Keratinocyte (primary cell): ENCODE measurements at regions not wholly inside any gene's neighbourhood (a gene's known extent, or its start where the extent isn't known, plus 50 kb on each side); places are given as distances from the start of the nearest gene placed in this dataset.

Experiments
- EZH2 ChIP-seq: IDR thresholded peaks from one replicate; pipeline ENCODE4 v1.6.1; 2012; ENCODE audit warnings: inconsistent platforms, mild to moderate bottlenecking, low read length, moderate library complexity
- TF ChIP-seq, protein P1 (sequence below), 3 experiments: IDR thresholded peaks in 1 of 3; conservative IDR thresholded peaks in 1 of 3; optimal IDR thresholded peaks in 1 of 3; 2 replicates in 2 of 3; 3 replicates in 1 of 3; pipeline versions ENCODE3 to v1.5.1; 2011; ENCODE audit warnings: low read length in 3 of 3, mild to moderate bottlenecking in 3 of 3, moderate library complexity in 2 of 3, control low read depth in 1 of 3, inconsistent platforms in 1 of 3; ENCODE audit not compliant: insufficient read depth in 2 of 3; ENCODE audit errors: extremely low read depth in 1 of 3

DNA sequence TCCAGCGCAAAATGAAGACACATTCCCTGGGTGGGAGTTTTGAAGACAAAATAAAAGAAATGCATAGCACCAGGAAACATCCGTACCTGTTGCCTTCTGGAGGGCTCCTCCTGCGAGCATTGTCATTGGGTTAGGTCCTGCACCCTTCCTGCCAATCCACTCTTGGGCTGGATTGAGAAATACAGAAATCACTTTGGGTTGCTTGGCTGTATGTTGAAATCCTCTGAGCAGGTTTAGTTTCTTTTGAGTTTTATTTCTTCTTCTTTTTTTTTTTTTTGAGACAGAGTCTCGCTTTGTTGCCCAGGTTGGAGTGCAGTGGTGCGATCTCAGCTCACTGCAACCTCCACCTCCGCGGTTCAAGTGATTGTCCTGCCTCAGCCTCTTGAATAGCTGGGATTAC, 67.6 kb downstream of the ARF6 start:
- TF ChIP-seq, protein P1, sequence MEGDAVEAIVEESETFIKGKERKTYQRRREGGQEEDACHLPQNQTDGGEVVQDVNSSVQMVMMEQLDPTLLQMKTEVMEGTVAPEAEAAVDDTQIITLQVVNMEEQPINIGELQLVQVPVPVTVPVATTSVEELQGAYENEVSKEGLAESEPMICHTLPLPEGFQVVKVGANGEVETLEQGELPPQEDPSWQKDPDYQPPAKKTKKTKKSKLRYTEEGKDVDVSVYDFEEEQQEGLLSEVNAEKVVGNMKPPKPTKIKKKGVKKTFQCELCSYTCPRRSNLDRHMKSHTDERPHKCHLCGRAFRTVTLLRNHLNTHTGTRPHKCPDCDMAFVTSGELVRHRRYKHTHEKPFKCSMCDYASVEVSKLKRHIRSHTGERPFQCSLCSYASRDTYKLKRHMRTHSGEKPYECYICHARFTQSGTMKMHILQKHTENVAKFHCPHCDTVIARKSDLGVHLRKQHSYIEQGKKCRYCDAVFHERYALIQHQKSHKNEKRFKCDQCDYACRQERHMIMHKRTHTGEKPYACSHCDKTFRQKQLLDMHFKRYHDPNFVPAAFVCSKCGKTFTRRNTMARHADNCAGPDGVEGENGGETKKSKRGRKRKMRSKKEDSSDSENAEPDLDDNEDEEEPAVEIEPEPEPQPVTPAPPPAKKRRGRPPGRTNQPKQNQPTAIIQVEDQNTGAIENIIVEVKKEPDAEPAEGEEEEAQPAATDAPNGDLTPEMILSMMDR (optimal IDR thresholded peaks at IDR 0.05 in 1 of 3, IDR thresholded peaks at IDR 0.05 in 1 of 3, conservative IDR thresholded peaks at IDR 0.05 in 1 of 3; ENCODE audit: extremely low read depth in 1 of 3, insufficient read depth in 2 of 3, low read length in 3 of 3): no peak
- TF ChIP-seq EZH2: no peak
